ENCODE measurements at regions not wholly inside any gene's neighbourhood (a gene's known extent, or its start where the extent isn't known, plus 50 kb on each side); places are given as distances from the start of the nearest gene placed in this dataset.
"Not testable (repeated sequence)": the region's sequence is repeated elsewhere in the genome, so short reads cannot be mapped to it uniquely, and the experiment has no call there.

DNA sequence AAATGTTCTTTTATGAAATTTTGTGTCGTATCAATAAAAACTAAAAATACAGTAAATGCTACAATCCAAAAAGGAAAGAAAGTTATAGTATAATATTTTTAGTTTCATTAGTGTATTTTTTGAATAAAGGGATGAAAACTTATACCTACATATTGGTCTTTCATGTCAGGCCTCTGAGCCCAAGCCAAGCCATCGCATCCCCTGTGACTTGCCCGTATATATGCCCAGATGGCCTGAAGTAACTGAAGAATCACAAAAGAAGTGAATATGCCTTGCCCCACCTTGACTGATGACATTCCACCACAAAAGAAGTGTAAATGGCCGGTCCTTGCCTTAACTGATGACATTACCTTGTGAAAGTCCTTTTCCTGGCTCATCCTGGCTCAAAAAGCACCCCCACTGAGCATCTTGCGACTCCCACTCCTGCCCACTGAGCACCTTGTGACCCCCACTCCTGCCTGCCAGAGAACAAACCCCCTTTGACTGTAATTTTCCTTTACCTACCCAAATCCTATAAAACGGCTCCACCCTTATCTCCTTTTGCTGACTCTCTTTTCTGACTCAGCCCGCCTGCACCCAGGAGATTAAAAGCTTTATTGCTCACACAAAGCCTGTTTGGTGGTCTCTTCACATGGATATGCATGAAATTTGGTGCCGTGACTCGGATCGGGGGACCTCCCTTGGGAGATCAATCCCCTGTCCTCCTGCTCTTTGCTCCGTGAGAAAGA, 108.2 kb upstream of the PELI1 start:
- DNase-seq, result not testable (repeated sequence)

DNA sequence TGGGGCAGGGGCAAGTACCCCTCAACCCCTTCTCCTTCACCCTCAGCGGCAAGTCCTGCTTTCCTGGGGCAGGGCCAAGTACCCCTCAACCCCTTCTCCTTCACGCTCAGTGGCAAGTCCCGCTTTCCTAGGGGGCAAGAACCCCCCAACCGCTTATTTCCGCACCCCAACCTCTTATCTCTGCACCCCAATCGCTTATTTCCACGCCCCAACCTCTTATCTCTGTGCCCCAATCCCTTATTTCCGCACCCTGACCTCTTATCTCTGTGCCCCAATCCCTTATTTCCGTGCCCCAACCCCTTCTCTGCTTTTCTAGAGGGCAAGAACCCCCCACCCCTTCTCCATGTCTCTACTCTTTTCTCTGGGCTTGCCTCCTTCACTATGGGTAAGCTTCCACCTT, 109.2 kb upstream of the PELI1 start:
- not testable (repeated sequence) for DNase-seq

DNA sequence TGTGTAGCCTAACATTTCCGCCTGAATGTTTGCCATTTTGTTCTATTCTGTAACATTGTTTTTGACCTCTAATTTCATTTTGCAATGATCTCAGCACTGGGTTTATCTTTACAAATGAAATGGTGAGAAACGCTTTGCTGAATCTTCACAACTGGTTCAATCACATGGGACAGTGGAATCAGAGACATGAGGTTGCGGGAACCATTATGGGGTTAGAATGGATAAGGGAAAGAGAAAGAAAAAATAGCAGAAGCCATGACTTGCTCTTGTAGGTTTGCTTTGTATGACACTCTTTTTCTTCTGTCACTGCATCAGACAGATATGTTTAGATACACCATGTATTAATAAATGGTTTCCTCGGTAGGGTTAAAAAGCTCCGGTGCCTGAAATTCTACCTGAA, 114.3 kb upstream of the PELI1 start:
- DNase-seq, result no peak

GRCh38 chr2:64259312-64259711, 115.1 kb upstream of the PELI1 start:
- no peak for DNase-seq

DNA sequence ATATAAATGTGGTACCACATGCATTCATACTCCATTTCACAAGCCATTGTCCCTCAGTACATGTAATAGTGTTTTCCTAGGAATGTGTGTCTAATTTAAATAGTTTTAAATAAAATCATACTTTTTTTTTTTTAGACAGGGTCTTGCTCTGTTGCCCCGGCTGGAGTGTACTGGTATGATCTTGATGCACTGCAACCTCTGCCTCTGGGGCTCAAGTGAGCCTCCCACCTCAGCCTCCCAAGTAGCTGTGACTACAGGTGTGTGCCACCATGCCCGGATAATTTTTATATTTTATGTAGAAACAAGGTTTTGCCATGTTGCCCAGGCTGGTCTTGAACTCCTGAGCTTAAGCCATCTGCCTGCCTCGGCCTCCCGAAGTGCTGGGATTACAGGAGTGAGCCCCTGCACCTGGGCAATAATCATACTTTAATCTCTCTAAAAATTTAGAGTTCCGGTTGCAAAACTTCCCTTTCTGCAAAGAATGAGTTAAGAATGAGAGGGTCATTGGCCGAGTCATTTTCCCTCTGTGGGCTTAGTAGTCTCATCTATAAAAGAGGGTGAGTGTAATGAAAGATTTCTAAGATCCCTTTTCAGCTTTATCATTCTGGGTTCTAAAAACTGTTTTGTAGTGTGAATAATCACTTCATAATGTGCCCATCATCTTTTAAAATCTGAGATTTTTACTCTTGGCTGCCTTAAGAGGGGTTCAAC, 116.0 kb upstream of the PELI1 start:
- DNase-seq, result no peak

GRCh38 chr2:64260817-64261216, 116.6 kb upstream of the PELI1 start:
- no peak for DNase-seq

DNA sequence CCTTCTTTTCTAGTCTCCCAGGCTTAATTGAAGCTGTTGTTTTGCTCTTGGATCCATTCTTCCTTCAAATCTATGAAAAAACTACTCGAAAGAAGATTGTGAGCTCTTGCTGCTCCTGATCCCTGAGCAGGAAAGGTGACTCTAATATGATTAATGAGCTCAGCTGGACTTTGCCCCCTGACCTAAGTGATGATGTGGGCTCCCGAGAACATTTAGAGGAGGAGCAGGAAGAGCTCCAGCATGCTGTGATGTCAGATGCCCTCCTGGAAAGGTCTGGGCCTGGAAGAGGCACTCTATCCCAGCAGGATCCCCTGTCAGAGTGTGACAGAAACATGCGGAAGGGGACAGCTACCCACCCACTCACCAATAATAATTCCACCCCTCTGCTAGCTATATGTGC, 117.9 kb upstream of the PELI1 start:
- no peak for DNase-seq

DNA sequence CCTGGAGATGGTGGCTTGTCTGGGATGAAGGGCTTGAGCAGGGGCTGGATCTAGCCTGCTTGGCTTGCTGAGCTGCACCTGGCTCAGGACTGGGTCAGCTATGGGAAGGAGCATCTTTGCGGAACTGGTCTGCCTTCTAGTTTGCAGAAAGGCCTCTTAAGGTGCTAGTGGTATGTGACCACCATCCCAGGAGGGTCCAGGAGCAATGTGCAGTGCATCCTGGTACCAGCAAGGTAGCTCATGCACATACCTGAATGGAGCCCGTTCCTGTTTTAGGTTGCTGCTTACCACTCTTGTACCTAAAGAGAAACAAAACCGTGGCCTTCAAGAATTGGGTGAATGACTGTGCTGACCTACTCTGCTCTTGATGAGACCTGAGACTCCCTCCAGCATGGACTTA, 118.6 kb upstream of the PELI1 start:
- no peak for DNase-seq

GRCh38 chr2:64263315-64263714, 119.1 kb upstream of the PELI1 start:
- no peak for DNase-seq

DNA sequence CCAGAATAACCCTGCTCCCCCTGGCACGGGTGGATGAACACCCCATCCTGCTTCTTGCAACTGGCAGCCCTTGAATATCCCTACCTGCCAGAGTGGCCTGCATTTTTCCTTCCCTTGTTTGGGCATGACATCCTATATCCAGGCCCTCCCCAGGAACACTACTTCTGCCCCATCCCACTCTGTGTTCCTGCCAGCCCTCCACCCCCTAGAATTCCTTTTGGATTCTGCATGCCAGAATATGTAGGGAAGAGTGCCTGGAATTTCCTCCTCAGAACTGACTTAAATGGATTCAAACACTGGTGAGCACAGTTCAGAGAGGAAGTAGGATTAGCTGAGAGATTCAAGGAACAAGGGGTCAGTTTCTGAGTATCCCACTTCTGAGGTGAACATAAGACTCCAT, 123.5 kb upstream of the PELI1 start:
- no peak for DNase-seq

DNA sequence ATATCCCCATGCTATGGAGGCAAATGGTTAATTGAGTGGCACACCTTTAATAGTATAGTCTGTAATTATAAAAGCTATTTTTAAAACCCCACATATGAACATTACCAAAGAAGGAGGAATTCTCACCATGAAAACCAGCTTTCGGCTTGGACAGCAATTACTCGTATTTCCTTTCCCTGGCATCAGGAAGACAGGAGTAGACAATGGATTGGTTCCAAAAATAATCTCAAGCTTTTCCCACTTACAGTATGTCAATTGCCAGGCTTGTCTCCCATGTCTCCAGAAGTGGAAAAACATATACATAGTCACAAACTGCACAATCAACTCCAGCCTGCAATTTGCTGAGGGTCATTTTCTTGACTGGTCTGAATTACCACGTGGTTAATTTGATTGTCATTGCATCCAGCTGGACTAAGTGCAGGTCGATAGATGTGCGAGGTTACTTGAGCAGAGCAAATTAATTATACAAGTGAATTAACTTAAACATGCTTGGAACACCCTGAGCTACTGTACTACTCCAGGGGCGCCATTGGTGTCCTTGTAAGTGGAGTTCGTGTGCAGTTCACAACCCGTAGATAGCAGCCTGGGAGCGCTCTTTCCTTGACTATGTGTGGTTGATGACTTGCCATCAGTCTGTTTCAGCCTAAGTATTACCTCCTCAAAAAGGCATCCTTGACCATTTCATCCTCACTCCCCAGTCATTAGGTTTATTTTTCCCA, 124.3 kb upstream of the PELI1 start:
- DNase-seq, result no peak

GRCh38 chr2:64273524-64274398, 129.5 kb upstream of the PELI1 start:
- DNase-seq, result no peak

DNA sequence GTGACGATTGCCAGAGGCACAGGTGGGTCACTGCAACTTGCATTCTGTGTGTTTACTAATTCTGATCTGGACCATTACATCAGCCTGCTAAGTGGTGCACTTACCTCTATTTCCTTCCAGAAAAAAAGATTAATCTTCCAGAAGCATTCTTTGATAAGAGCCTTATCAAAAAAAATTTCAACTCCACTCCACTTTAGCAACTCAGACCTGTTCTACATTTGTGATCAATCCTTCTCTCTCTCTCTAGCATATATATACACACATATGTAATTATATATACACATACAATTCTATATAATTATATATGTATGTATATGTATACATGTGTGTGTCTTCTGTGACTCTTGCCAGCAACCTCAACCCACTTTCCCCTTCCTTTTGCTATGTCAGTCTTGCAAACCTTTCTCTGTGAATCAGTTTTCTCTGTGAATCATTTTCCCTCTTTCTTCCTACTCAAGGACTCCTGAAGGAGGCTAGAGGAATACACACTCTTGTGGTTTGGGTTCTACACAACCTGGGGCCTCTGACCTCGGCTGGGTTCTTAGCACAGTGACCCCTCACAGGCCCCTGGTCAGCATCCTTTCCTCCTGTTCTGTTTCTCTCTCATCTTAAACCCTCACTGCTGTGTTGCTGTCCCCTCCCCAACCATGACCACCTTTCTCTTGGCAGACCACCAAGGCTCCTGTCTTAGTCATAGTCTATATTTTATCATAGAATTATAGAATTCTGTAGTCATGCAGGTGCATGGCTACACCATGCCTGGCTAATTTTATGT, 130.4 kb upstream of the PELI1 start:
- DNase-seq, result no peak

DNA sequence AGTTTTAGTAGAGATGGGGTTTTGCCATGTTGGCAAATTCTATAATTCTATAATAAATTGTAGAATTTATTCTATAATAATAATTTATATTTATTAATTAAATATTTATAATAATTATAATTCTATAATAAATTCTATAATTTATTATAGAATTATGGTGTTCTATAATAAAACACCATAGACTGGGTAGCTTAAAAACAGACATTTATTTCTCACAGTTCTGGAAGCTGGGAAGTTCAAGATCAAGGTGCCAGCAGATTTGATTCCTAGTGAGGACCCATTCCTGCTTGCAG, 130.9 kb upstream of the PELI1 start:
- DNase-seq, result no peak

- no peak for DNase-seq
Measured at GRCh38 chr2:64276417-64277095, 132.3 kb upstream of the PELI1 start.

GRCh38 chr2:64277101-64277849, 133.1 kb upstream of the PELI1 start:
- no peak for DNase-seq

- DNase-seq, result not testable (repeated sequence)
Measured at GRCh38 chr2:64280812-64281211, 136.6 kb upstream of the PELI1 start.

DNA sequence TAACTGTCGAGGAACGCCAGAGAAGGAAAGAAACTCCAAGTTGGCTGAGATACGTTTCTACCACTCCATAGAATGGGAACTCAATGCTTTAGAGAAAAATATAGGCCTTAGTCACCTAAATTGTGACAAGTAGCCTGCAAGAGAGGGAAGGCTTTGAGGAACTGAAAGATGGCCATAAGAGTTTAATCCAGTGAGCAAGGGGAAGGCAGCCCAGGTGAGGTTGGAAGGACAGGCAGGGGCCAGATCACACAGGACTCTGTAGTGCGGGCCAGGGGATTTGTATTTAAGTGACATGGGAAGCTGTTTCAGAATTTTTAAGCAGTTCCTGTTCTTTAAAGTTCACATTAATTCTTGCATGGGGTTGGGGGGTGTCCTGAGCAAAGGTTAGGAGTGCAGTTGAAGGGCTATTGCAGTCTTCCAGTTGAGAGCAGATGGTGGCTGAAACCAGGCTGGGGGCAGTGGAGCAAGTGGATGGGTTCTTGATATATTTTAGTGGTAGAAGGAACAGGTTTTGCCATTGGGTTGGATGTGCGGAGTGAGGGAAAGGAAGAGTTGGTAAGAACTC, 138.9 kb upstream of the PELI1 start:
- no peak for DNase-seq

GRCh38 chr2:64283641-64284361, 139.6 kb upstream of the PELI1 start:
- DNase-seq, result no peak

GRCh38 chr2:64284751-64285150, 140.5 kb upstream of the PELI1 start:
- DNase-seq, result no peak

All from NCI-H2081 treated with DMSO at 0.1 percent for 48 hours (cell line).